Peyer's patch (tissue), 4 donors: ENCODE measurements at regions not wholly inside any gene's neighbourhood (a gene's known extent, or its start where the extent isn't known, plus 50 kb on each side); places are given as distances from the start of the nearest gene placed in this dataset.

ENCODE experiments used
- CTCF ChIP-seq, 6 experiments: fragments of 450-650 bp in 4 of 6; fragments of 200-600 bp in 2 of 6; sonication (generic) in 1 of 6; IDR thresholded peaks; one replicate each; pipeline ENCODE4 v1.5.1; 2017 to 2019; ENCODE audit warnings: antibody characterized with exemption in 6 of 6, mild to moderate bottlenecking in 3 of 6, moderate library complexity in 1 of 6
- POLR2A ChIP-seq, 2 donors: fragments of 450-650 bp; IDR thresholded peaks; one replicate each; pipeline ENCODE4 v1.5.1; 2017; ENCODE audit warnings: antibody characterized with exemption in 2 of 2, mild to moderate bottlenecking in 2 of 2, moderate library complexity in 2 of 2

GRCh38 chr4:55256787-55257186, 89.3 kb upstream of the SRD5A3 start:
- TF ChIP-seq CTCF (IDR thresholded peaks at IDR 0.05), result no peak
- no peak for TF ChIP-seq POLR2A (IDR thresholded peaks at IDR 0.05)
